ENCODE measurements at regions not wholly inside any gene's neighbourhood (a gene's known extent, or its start where the extent isn't known, plus 50 kb on each side); places are given as distances from the start of the nearest gene placed in this dataset.

- TF ChIP-seq POLR2A (IDR thresholded peaks at IDR 0.05) (no peak), CTCF (IDR thresholded peaks at IDR 0.05) (no peak), EP300 (IDR thresholded peaks at IDR 0.05) (no peak)
Observed at GRCh38 chr15:53225781-53226180, 435.6 kb upstream of the ONECUT1 start.
